Upper lobe of left lung (tissue), 4 donors: ENCODE measurements at regions not wholly inside any gene's neighbourhood (a gene's known extent, or its start where the extent isn't known, plus 50 kb on each side); places are given as distances from the start of the nearest gene placed in this dataset.

Source experiments
- CTCF ChIP-seq, 6 experiments: fragments of 450-650 bp in 4 of 6; fragments of 200-600 bp in 2 of 6; sonication (generic) in 2 of 6; IDR thresholded peaks; one replicate each; pipeline ENCODE4 v1.5.1; 2016 to 2019; ENCODE audit warnings: antibody characterized with exemption in 6 of 6
- POLR2A ChIP-seq, 4 donors: fragments of 450-650 bp; IDR thresholded peaks; one replicate each; pipeline ENCODE4 v1.5.1; 2016 to 2017; ENCODE audit warnings: antibody characterized with exemption in 4 of 4, mild to moderate bottlenecking in 2 of 4
- POLR2AphosphoS5 ChIP-seq, 2 donors: sonication (generic); formaldehyde crosslinking; IDR thresholded peaks; one replicate each; pipeline ENCODE4 v1.5.1; 2017; ENCODE audit warnings: antibody characterized with exemption in 2 of 2

GRCh38 chr6:5946181-5946580 lies 60.5 kb downstream of the NRN1 start:
- TF ChIP-seq CTCF (IDR thresholded peaks at IDR 0.05) (no peak), POLR2A (IDR thresholded peaks at IDR 0.05) (no peak), POLR2AphosphoS5 (IDR thresholded peaks at IDR 0.05) (no peak)
